HepG2 (cell line): ENCODE measurements at regions not wholly inside any gene's neighbourhood (a gene's known extent, or its start where the extent isn't known, plus 50 kb on each side); places are given as distances from the start of the nearest gene placed in this dataset.

ENCODE experiments used
- ATAC-seq: fragments of 200-7000 bp; cut with Tn5 transposase; 3 replicates; pipeline ENCODE4 v1.9.1; 2020; ENCODE audit warnings: mild to moderate bottlenecking, moderate library complexity
- BruUV-seq: library from RNA; stranded (reverse); fragments of 400-500 nt; replicated peaks from 2 replicates; lab custom pipeline; 2021; lab: Mats Ljungman, UMichigan
- CTCF ChIA-PET: fragments of 300-600 bp; formaldehyde crosslinking; extraction: SDS; loops from one replicate; lab custom pipeline; 2021; ENCODE audit warnings: low total read pairs, inconsistent platforms, low intra/inter-chr PET ratio; lab: Yijun Ruan, JAX
- POLR2A ChIA-PET: fragments of 350-600 bp; sonication (Branson Sonifier 250); formaldehyde crosslinking; loops from one replicate; lab custom pipeline; 2020; ENCODE audit warnings: antibody characterized with exemption, inconsistent platforms; lab: Yijun Ruan, JAX
- DNase-seq: peaks from one replicate; pipeline ENCODE4 v3.0.0-alpha.2; 2015; ENCODE audit warnings: low spot score
- FAIRE-seq: peaks from 3 replicates; lab custom pipeline; 2011; peaks lifted over from hg19 to GRCh38; lab: Jason Lieb, UNC
- H2AFZ ChIP-seq: one replicate; pipeline ENCODE4 v1.6.1; 2011; ENCODE audit warnings: low read length, inconsistent platforms
- H3K27ac ChIP-seq: fragments of 300-600 bp; 3 replicates; pipeline ENCODE4 v1.8.0; 2011; ENCODE audit warnings: mixed run types, mild to moderate bottlenecking, mixed read lengths, low read length, inconsistent platforms; ENCODE audit not compliant: insufficient read depth; ENCODE audit errors: extremely low read length
- H3K27me3 ChIP-seq, 2 experiments: fragments of 200-600 bp in 1 of 2; 2 replicates in 1 of 2; 3 replicates in 1 of 2; pipeline versions ENCODE4 v1.6.0 to v1.8.0; 2011; ENCODE audit warnings: low read length in 2 of 2, mild to moderate bottlenecking in 2 of 2, moderate library complexity in 2 of 2, inconsistent platforms in 1 of 2; ENCODE audit not compliant: insufficient read depth in 2 of 2, control insufficient read depth in 1 of 2
- H3K36me3 ChIP-seq, 2 experiments: fragments of 200-600 bp in 1 of 2; replicated peaks in 1 of 2; 2 replicates in 1 of 2; 3 replicates in 1 of 2; pipeline versions ENCODE4 v1.5.1 to v1.8.0; 2011; ENCODE audit warnings: low read length in 2 of 2, inconsistent platforms in 1 of 2; ENCODE audit not compliant: insufficient read depth in 2 of 2, control insufficient read depth in 1 of 2
- H3K4me1 ChIP-seq: 2 replicates; pipeline ENCODE4 v1.5.1; 2012; ENCODE audit warnings: low read length, inconsistent platforms; ENCODE audit not compliant: insufficient read depth
- H3K4me2 ChIP-seq: 2 replicates; pipeline ENCODE4 v1.6.0; 2011; ENCODE audit warnings: low read depth, low read length, inconsistent platforms
- H3K4me3 ChIP-seq, 3 experiments: fragments of 200-600 bp in 1 of 3; sonication (generic), shearing (Covaris generic) in 1 of 3; replicated peaks in 1 of 3; 2 replicates each; pipeline ENCODE4 v1.5.1; 2011 to 2016; ENCODE audit warnings: low read length in 3 of 3, inconsistent platforms in 2 of 3, low read depth in 2 of 3, mild to moderate bottlenecking in 2 of 3, control low read depth in 1 of 3, mixed read lengths in 1 of 3; ENCODE audit not compliant: insufficient read depth in 1 of 3
- H3K79me2 ChIP-seq: one replicate; pipeline ENCODE4 v1.6.1; 2011; ENCODE audit warnings: low read length, inconsistent platforms; ENCODE audit not compliant: insufficient read depth
- H3K9ac ChIP-seq: 2 replicates; pipeline ENCODE4 v1.6.0; 2011; ENCODE audit warnings: mild to moderate bottlenecking, low read depth, low read length, inconsistent platforms; ENCODE audit not compliant: insufficient read depth
- H3K9me3 ChIP-seq: 2 replicates; pipeline ENCODE4 v1.5.1; 2012; ENCODE audit warnings: mild to moderate bottlenecking, low read length
- H4K20me1 ChIP-seq: 2 replicates; pipeline ENCODE4 v1.6.0; 2011; ENCODE audit warnings: inconsistent platforms, mild to moderate bottlenecking, low read length, moderate library complexity; ENCODE audit not compliant: insufficient read depth
- MTF2 ChIP-seq: sonication (generic); formaldehyde crosslinking; IDR thresholded peaks from 2 replicates; pipeline ENCODE4 v1.5.0; 2020; ENCODE audit warnings: missing genetic modification reagents, borderline replicate concordance
- PAWR ChIP-seq: sonication (generic); formaldehyde crosslinking; IDR thresholded peaks from 2 replicates; pipeline ENCODE4 v1.4.0; 2020; ENCODE audit warnings: missing genetic modification reagents, mild to moderate bottlenecking, borderline replicate concordance
- PAX8 ChIP-seq: sonication (generic); formaldehyde crosslinking; IDR thresholded peaks from 2 replicates; pipeline ENCODE4 v1.8.0; 2022; ENCODE audit warnings: mild to moderate bottlenecking, missing genetic modification reagents, borderline replicate concordance
- PPARG ChIP-seq: conservative IDR thresholded peaks from 2 replicates; pipeline ENCODE4 v1.6.1; 2016; ENCODE audit warnings: missing biosample characterization, missing genetic modification reagents
- RARG ChIP-seq: sonication (generic); formaldehyde crosslinking; IDR thresholded peaks from 2 replicates; pipeline ENCODE4 v1.4.0; 2020; ENCODE audit warnings: low read depth, mild to moderate bottlenecking, missing genetic modification reagents
- SMC3 ChIP-seq: IDR thresholded peaks from 2 replicates; pipeline ENCODE4 v1.6.1; 2011; ENCODE audit warnings: low read length, improper control_type of control experiment
- TBL1XR1 ChIP-seq: fragments of 150-350 bp; IDR thresholded peaks from 2 replicates; pipeline ENCODE4 v1.6.1; 2014; ENCODE audit warnings: borderline replicate concordance, low read length; ENCODE audit not compliant: partially characterized antibody
- TFAP4 ChIP-seq: sonication (generic); IDR thresholded peaks from 2 replicates; pipeline ENCODE4 v1.6.1; 2016; ENCODE audit warnings: low read depth, borderline replicate concordance
- ZNF224 ChIP-seq: sonication (generic); formaldehyde crosslinking; IDR thresholded peaks from 2 replicates; pipeline ENCODE4 v1.5.0; 2020; ENCODE audit warnings: mild to moderate bottlenecking, missing genetic modification reagents
- ZNF572 ChIP-seq: sonication (generic); formaldehyde crosslinking; IDR thresholded peaks from 2 replicates; pipeline ENCODE4 v1.5.1; 2020; ENCODE audit warnings: mild to moderate bottlenecking, missing genetic modification reagents
- ZUFSP ChIP-seq: sonication (generic); formaldehyde crosslinking; IDR thresholded peaks from 2 replicates; pipeline ENCODE4 v1.9.0; 2021; ENCODE audit warnings: missing genetic modification reagents, mild to moderate bottlenecking, borderline replicate concordance
- WGBS: methylation state at CpG from one replicate; pipeline ENCODE4 v1.1.6; 2017; ENCODE audit warnings: low lambda C conversion rate; 5-methylcytosine and 5-hydroxymethylcytosine counted together
- in situ Hi-C: cut with HindIII; loops from 2 replicates; pipeline ENCODE4 v1.10.0; 2017; ENCODE audit warnings: low pct_unique_long_range_greater_than_20kb; ENCODE audit not compliant: extremely low pct_ligation_motif_present
- intact Hi-C: fragments of 100-400 bp; cut with micrococcal nuclease; formaldehyde crosslinking; loops from one replicate; pipeline ENCODE4 v1.10.0; 2022; ENCODE audit not compliant: unreplicated experiment
- TF ChIP-seq, protein P1 (sequence below): sonication (generic); formaldehyde crosslinking; conservative IDR thresholded peaks from 2 replicates; pipeline ENCODE4 v1.4.0; 2020; ENCODE audit warnings: mild to moderate bottlenecking, missing genetic modification reagents, moderate library complexity
- TF ChIP-seq, protein P2 (sequence below): sonication (generic); formaldehyde crosslinking; IDR thresholded peaks from 2 replicates; pipeline ENCODE4 v1.4.0; 2020; ENCODE audit warnings: mild to moderate bottlenecking, missing genetic modification reagents
- TF ChIP-seq, protein P3 (sequence below): sonication (generic); formaldehyde crosslinking; conservative IDR thresholded peaks from 2 replicates; pipeline ENCODE4 v1.4.0; 2020; ENCODE audit warnings: missing genetic modification reagents

DNA sequence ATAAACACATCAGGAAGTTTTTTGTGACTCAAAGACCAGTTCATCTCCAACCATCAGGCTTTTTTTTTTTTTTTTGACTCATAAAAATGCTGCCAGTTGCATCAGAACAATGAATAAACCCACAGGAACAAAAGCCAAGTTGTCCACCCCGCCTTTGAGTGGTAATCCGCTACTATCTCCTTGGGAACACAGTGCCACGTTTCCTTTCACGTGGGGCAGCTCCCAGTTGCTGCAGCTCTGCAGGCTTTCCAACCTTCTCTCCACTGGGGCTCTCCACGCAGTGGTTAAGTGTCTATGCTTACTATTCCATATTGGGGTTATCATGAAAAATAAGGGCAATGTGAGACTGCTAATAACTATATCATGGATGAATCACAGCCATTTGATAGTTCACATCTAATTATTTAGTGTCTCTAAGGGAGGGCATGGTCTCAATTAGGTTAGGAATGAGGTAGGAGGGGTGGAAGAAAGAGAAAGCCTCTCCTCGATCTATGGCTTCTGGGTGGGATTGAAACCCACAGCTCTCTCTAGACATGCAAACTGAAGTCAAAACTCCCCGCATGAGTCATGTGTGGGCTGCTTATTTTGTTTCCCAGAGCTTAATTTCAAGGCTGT lies 55.8 kb upstream of the ACTBL2 start (continued):
- TF ChIP-seq, protein P1, sequence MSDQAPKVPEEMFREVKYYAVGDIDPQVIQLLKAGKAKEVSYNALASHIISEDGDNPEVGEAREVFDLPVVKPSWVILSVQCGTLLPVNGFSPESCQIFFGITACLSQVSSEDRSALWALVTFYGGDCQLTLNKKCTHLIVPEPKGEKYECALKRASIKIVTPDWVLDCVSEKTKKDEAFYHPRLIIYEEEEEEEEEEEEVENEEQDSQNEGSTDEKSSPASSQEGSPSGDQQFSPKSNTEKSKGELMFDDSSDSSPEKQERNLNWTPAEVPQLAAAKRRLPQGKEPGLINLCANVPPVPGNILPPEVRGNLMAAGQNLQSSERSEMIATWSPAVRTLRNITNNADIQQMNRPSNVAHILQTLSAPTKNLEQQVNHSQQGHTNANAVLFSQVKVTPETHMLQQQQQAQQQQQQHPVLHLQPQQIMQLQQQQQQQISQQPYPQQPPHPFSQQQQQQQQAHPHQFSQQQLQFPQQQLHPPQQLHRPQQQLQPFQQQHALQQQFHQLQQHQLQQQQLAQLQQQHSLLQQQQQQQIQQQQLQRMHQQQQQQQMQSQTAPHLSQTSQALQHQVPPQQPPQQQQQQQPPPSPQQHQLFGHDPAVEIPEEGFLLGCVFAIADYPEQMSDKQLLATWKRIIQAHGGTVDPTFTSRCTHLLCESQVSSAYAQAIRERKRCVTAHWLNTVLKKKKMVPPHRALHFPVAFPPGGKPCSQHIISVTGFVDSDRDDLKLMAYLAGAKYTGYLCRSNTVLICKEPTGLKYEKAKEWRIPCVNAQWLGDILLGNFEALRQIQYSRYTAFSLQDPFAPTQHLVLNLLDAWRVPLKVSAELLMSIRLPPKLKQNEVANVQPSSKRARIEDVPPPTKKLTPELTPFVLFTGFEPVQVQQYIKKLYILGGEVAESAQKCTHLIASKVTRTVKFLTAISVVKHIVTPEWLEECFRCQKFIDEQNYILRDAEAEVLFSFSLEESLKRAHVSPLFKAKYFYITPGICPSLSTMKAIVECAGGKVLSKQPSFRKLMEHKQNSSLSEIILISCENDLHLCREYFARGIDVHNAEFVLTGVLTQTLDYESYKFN (CRISPR knock-in tag): no peak
- TF ChIP-seq PAX8 (CRISPR knock-in tag): no peak
- TF ChIP-seq, protein P2, sequence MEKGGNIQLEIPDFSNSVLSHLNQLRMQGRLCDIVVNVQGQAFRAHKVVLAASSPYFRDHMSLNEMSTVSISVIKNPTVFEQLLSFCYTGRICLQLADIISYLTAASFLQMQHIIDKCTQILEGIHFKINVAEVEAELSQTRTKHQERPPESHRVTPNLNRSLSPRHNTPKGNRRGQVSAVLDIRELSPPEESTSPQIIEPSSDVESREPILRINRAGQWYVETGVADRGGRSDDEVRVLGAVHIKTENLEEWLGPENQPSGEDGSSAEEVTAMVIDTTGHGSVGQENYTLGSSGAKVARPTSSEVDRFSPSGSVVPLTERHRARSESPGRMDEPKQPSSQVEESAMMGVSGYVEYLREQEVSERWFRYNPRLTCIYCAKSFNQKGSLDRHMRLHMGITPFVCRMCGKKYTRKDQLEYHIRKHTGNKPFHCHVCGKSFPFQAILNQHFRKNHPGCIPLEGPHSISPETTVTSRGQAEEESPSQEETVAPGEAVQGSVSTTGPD (CRISPR knock-in tag): no peak
- TF ChIP-seq SMC3: no peak
- TF ChIP-seq RARG (CRISPR knock-in tag): no peak

- Histone ChIP-seq H3K4me1 (no peaks in the 10 kb centered on the region), H3K79me2 (no peaks in the 10 kb centered on the region), H3K4me3 (no peak overlapping the region), H3K9me3 (no peaks in the 10 kb centered on the region), H3K36me3 (no peaks in the 10 kb centered on the region), H3K27me3 (no peaks in the 10 kb centered on the region), H3K4me2 (no peak overlapping the region), H2AFZ (no peak overlapping the region), H3K9ac (no peak overlapping the region), H3K27ac (no peak overlapping the region), H4K20me1 (no peaks in the 10 kb centered on the region)
- ChIA-PET POLR2A (no interaction called here), CTCF (no interaction called here)
- no TSS peak for BruUV-seq
- intact Hi-C loops (no loop called here), in situ Hi-C loops (no loop called here)
- FAIRE-seq (no peak), DNase-seq (no peak), ATAC-seq (no peak)
- 2% methylated on average over 2 of the region's 2 CpGs for WGBS
- TF ChIP-seq ZNF224 (no peak), TBL1XR1 (no peak), MTF2 (CRISPR knock-in tag) (no peak), TFAP4 (no peak), PAWR (CRISPR knock-in tag) (no peak), ZUFSP (CRISPR knock-in tag) (no peak), ZNF572 (CRISPR knock-in tag) (no peak), PPARG (CRISPR knock-in tag) (no peak)
- TF ChIP-seq, protein P3, sequence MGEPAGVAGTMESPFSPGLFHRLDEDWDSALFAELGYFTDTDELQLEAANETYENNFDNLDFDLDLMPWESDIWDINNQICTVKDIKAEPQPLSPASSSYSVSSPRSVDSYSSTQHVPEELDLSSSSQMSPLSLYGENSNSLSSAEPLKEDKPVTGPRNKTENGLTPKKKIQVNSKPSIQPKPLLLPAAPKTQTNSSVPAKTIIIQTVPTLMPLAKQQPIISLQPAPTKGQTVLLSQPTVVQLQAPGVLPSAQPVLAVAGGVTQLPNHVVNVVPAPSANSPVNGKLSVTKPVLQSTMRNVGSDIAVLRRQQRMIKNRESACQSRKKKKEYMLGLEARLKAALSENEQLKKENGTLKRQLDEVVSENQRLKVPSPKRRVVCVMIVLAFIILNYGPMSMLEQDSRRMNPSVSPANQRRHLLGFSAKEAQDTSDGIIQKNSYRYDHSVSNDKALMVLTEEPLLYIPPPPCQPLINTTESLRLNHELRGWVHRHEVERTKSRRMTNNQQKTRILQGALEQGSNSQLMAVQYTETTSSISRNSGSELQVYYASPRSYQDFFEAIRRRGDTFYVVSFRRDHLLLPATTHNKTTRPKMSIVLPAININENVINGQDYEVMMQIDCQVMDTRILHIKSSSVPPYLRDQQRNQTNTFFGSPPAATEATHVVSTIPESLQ (CRISPR knock-in tag): no peak
Measured at GRCh38 chr5:57537811-57538210, 55.2 kb upstream of the ACTBL2 start.
